Liver (tissue), 8 donors: ENCODE measurements at regions not wholly inside any gene's neighbourhood (a gene's known extent, or its start where the extent isn't known, plus 50 kb on each side); places are given as distances from the start of the nearest gene placed in this dataset.

ENCODE experiments used
- DNase-seq: peaks from one replicate; pipeline ENCODE4 v3.0.0-alpha.2; 2017; ENCODE audit warnings: low spot score
- H3K27ac ChIP-seq, 2 donors: one replicate each; pipeline ENCODE4 v1.7.0; 2013; ENCODE audit warnings: inconsistent platforms in 2 of 2, low read length in 2 of 2, control low read depth in 1 of 2, low read depth in 1 of 2, mild to moderate bottlenecking in 1 of 2
- H3K27me3 ChIP-seq, 4 donors: one replicate each; pipeline versions ENCODE4 v1.6.1 to v1.7.0; 2013; ENCODE audit warnings: low read length in 3 of 4, inconsistent platforms in 1 of 4, mild to moderate bottlenecking in 1 of 4, moderate library complexity in 1 of 4; ENCODE audit not compliant: control insufficient read depth in 4 of 4, insufficient read depth in 4 of 4
- H3K36me3 ChIP-seq, 4 donors: one replicate each; pipeline versions ENCODE4 v1.6.1 to v1.7.0; 2013; ENCODE audit warnings: low read length in 3 of 4, mild to moderate bottlenecking in 3 of 4, low read depth in 1 of 4, moderate library complexity in 1 of 4; ENCODE audit not compliant: control insufficient read depth in 4 of 4, insufficient read depth in 3 of 4
- H3K4me1 ChIP-seq, 4 donors: one replicate each; pipeline versions ENCODE4 v1.6.1 to v1.7.0; 2013; ENCODE audit warnings: low read length in 3 of 4, mild to moderate bottlenecking in 3 of 4, moderate library complexity in 1 of 4; ENCODE audit not compliant: control insufficient read depth in 4 of 4, insufficient read depth in 4 of 4
- H3K4me3 ChIP-seq, 3 donors: one replicate each; pipeline versions ENCODE4 v1.6.1 to v1.7.0; 2013; ENCODE audit warnings: low read length in 3 of 3, control low read depth in 1 of 3, low read depth in 1 of 3, mild to moderate bottlenecking in 1 of 3
- H3K9ac ChIP-seq, 2 donors: one replicate each; pipeline ENCODE4 v1.7.0; 2013; ENCODE audit warnings: low read length in 2 of 2, mild to moderate bottlenecking in 2 of 2, moderate library complexity in 2 of 2, control low read depth in 1 of 2, low read depth in 1 of 2
- H3K9me3 ChIP-seq, 4 donors: one replicate each; pipeline versions ENCODE4 v1.6.1 to v1.7.0; 2013; ENCODE audit warnings: low read length in 3 of 4; ENCODE audit not compliant: control insufficient read depth in 4 of 4
- EGR1 ChIP-seq, 2 donors: IDR thresholded peaks; 2 replicates each; pipeline ENCODE4 v1.6.1; 2016 to 2018; ENCODE audit warnings: antibody characterized with exemption in 2 of 2, low read depth in 2 of 2
- FOXA1 ChIP-seq: IDR thresholded peaks from 2 replicates; pipeline ENCODE4 v1.6.1; 2016; ENCODE audit warnings: antibody characterized with exemption
- FOXA2 ChIP-seq: IDR thresholded peaks from 2 replicates; pipeline ENCODE4 v1.6.1; 2016; ENCODE audit warnings: antibody characterized with exemption
- GABPA ChIP-seq, 2 donors: IDR thresholded peaks in 1 of 2; conservative IDR thresholded peaks in 1 of 2; 2 replicates each; pipeline ENCODE4 v1.6.1; 2016; ENCODE audit warnings: antibody characterized with exemption in 2 of 2, mild to moderate bottlenecking in 1 of 2, moderate library complexity in 1 of 2
- HNF4A ChIP-seq, 2 donors: conservative IDR thresholded peaks; 2 replicates each; pipeline ENCODE4 v1.6.1; 2016; ENCODE audit warnings: antibody characterized with exemption in 2 of 2, mild to moderate bottlenecking in 2 of 2
- HNF4G ChIP-seq: IDR thresholded peaks from 2 replicates; pipeline ENCODE4 v1.6.1; 2016; ENCODE audit warnings: antibody characterized with exemption
- JUND ChIP-seq, 2 donors: IDR thresholded peaks; 2 replicates each; pipeline ENCODE4 v1.6.1; 2016; ENCODE audit warnings: antibody characterized with exemption in 2 of 2
- NR2F2 ChIP-seq: IDR thresholded peaks from 2 replicates; pipeline ENCODE4 v1.6.1; 2016; ENCODE audit warnings: antibody characterized with exemption
- RAD21 ChIP-seq, 2 donors: IDR thresholded peaks; 2 replicates each; pipeline ENCODE4 v1.6.1; 2016; ENCODE audit warnings: antibody characterized with exemption in 2 of 2, mild to moderate bottlenecking in 2 of 2
- SP1 ChIP-seq: IDR thresholded peaks from 2 replicates; pipeline ENCODE4 v1.6.1; 2018; ENCODE audit warnings: antibody characterized with exemption, mild to moderate bottlenecking
- TAF1 ChIP-seq: conservative IDR thresholded peaks from 2 replicates; pipeline ENCODE4 v1.6.1; 2016; ENCODE audit warnings: antibody characterized with exemption, mild to moderate bottlenecking
- WGBS: extraction: QIAGEN DNeasy Blood & Tissue Kit; methylation state at CpG from one replicate; pipeline ENCODE4 v1.1.7; 2013; 5-methylcytosine and 5-hydroxymethylcytosine counted together
- TF ChIP-seq, protein P1 (sequence below): IDR thresholded peaks from 2 replicates; pipeline ENCODE4 v1.6.1; 2016; ENCODE audit warnings: antibody characterized with exemption
- TF ChIP-seq, protein P2 (sequence below): fragments of 150-350 bp; IDR thresholded peaks from 2 replicates; pipeline ENCODE4 v1.5.1; 2017; ENCODE audit warnings: improper control_type of control experiment, low read depth, low read length; ENCODE audit not compliant: missing input control
- TF ChIP-seq, protein P3 (sequence below): IDR thresholded peaks from 2 replicates; pipeline ENCODE4 v1.6.1; 2016; ENCODE audit warnings: antibody characterized with exemption
- TF ChIP-seq, protein P4 (sequence below): IDR thresholded peaks from 2 replicates; pipeline ENCODE4 v1.6.1; 2016; ENCODE audit warnings: antibody characterized with exemption
- TF ChIP-seq, protein P5 (sequence below): IDR thresholded peaks from 2 replicates; pipeline ENCODE4 v1.6.1; 2016; ENCODE audit warnings: antibody characterized with exemption, mild to moderate bottlenecking
- donor health status: healthy.
- donor health status: healthy.
- donor health status: healthy.
- donor health status: healthy.
- donor health status: healthy.

DNA sequence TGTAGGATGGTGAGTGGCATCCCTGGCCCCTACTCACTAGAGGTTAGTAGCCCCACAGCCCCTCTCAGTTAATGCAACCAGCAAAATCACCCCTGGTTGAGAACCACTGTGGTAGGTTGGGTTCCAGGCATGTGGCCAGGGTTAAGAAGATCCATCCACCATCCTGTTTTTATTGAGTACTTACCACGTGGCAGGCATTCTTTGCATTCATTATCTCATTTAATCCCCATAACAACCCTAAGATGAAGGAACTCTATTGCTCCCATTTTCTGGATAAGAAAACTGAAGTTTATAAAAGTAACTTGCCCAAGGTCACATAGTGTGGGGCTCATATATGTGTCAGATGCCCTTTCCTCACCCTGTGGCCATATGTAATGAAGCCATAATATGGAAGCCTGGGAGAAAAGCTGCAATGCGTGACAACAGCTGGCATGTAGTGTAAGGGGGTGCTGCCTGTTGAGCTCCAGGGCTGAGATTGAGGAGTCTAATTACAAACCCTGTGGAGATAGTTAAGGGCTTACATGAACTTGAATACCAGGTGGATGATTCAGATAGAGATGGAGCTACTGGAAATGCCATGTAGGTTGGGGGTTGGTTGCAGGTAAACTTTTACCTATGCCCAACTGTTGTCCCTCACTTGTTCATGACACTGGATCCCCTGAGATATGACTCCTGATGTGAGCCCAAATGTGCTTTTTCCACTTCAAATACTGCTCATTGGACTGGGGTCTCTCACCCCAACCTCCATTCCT, 100.2 kb upstream of the PGRMC2 start:
- no peaks in the 10 kb centered on the region for H3K27me3 ChIP-seq
- DNase-seq, result no peak
- no peaks in the 10 kb centered on the region for H3K4me1 ChIP-seq
- H3K4me3 ChIP-seq, result no peak overlapping the region
- WGBS, result 87% methylated on average over 2 of the region's 2 CpGs
- no peak overlapping the region for H3K9ac ChIP-seq
- TF ChIP-seq TAF1, result no peak
- TF ChIP-seq, protein P1, sequence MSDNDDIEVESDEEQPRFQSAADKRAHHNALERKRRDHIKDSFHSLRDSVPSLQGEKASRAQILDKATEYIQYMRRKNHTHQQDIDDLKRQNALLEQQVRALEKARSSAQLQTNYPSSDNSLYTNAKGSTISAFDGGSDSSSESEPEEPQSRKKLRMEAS, result no peak
- TF ChIP-seq, protein P2, sequence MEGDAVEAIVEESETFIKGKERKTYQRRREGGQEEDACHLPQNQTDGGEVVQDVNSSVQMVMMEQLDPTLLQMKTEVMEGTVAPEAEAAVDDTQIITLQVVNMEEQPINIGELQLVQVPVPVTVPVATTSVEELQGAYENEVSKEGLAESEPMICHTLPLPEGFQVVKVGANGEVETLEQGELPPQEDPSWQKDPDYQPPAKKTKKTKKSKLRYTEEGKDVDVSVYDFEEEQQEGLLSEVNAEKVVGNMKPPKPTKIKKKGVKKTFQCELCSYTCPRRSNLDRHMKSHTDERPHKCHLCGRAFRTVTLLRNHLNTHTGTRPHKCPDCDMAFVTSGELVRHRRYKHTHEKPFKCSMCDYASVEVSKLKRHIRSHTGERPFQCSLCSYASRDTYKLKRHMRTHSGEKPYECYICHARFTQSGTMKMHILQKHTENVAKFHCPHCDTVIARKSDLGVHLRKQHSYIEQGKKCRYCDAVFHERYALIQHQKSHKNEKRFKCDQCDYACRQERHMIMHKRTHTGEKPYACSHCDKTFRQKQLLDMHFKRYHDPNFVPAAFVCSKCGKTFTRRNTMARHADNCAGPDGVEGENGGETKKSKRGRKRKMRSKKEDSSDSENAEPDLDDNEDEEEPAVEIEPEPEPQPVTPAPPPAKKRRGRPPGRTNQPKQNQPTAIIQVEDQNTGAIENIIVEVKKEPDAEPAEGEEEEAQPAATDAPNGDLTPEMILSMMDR, result no peak
- no peak for TF ChIP-seq JUND (IDR thresholded peaks at IDR 0.05)
- TF ChIP-seq, protein P3, sequence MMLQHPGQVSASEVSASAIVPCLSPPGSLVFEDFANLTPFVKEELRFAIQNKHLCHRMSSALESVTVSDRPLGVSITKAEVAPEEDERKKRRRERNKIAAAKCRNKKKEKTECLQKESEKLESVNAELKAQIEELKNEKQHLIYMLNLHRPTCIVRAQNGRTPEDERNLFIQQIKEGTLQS, result no peak
- no peak for TF ChIP-seq NR2F2
- no peak for TF ChIP-seq SP1
- no peak for TF ChIP-seq EGR1 (IDR thresholded peaks at IDR 0.05; ENCODE audit: low read depth in 2 of 2)
- no peak for TF ChIP-seq HNF4G
- TF ChIP-seq HNF4A (conservative IDR thresholded peaks at IDR 0.05), result no peak
- no peak for TF ChIP-seq FOXA1
- TF ChIP-seq, protein P4, sequence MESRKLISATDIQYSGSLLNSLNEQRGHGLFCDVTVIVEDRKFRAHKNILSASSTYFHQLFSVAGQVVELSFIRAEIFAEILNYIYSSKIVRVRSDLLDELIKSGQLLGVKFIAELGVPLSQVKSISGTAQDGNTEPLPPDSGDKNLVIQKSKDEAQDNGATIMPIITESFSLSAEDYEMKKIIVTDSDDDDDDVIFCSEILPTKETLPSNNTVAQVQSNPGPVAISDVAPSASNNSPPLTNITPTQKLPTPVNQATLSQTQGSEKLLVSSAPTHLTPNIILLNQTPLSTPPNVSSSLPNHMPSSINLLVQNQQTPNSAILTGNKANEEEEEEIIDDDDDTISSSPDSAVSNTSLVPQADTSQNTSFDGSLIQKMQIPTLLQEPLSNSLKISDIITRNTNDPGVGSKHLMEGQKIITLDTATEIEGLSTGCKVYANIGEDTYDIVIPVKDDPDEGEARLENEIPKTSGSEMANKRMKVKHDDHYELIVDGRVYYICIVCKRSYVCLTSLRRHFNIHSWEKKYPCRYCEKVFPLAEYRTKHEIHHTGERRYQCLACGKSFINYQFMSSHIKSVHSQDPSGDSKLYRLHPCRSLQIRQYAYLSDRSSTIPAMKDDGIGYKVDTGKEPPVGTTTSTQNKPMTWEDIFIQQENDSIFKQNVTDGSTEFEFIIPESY, result no peak
- no peak for TF ChIP-seq RAD21 (IDR thresholded peaks at IDR 0.05)
- no peaks in the 10 kb centered on the region for H3K36me3 ChIP-seq
- H3K27ac ChIP-seq, result no peak overlapping the region
- H3K9me3 ChIP-seq, result no peaks in the 10 kb centered on the region

DNA sequence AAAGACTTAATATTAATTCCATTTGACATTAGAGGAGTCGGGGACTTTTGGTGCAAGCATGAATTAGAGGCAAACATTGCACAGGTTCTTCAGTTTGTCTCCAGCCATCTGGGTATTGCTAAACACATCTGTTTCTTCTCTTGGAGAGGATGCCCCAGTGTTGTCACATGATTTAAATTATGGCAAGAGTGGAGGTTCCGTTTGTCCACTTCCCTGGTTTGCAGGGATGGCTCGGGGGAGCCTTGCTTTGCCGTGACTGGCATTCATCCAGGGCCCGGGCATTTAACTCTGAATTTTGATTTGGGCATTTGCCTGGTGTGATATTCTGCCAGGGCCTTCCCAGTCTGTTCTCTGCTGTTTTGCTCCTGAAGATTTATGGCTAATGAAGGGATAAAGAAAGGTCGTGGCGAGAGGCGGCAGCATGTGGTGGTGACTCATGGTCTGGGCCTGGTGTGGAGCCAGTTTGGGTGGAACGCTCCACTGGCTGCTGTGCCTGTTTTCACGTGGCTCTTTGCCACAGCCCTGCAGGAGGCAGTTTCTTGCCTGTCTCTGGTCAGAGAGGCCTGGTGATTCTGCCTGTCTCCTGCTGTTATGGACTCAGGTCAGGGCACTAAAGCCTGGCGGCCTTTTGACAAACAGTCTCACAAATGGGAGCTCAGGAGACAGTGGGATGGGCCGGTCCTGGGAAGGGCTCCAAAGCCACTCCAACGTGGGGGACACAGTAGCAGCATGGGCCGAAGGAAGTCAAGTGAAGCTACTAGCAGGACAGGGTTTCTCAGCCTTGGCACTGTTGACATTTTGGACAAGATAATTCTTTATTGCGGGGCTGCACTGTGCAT, 99.4 kb upstream of the PGRMC2 start:
- Histone ChIP-seq H3K9ac (no peak overlapping the region), H3K4me1 (no peaks in the 10 kb centered on the region), H3K27me3 (no peaks in the 10 kb centered on the region), H3K4me3 (no peak overlapping the region), H3K27ac (peak overlapping the region; percentile 51 to 68), H3K36me3 (no peaks in the 10 kb centered on the region), H3K9me3 (no peaks in the 10 kb centered on the region)
- no peak for DNase-seq
- WGBS, result 75% methylated on average over 15 of the region's 15 CpGs
- TF ChIP-seq SP1 (no peak), GABPA (IDR thresholded peaks at IDR 0.05 in 1 of 2, conservative IDR thresholded peaks at IDR 0.05 in 1 of 2) (no peak), JUND (IDR thresholded peaks at IDR 0.05) (peak; percentile 77), FOXA2 (no peak), EGR1 (IDR thresholded peaks at IDR 0.05; ENCODE audit: low read depth in 2 of 2) (no peak), HNF4G (no peak), HNF4A (conservative IDR thresholded peaks at IDR 0.05) (no peak)
- TF ChIP-seq, protein P2, result no peak
- TF ChIP-seq, protein P5, sequence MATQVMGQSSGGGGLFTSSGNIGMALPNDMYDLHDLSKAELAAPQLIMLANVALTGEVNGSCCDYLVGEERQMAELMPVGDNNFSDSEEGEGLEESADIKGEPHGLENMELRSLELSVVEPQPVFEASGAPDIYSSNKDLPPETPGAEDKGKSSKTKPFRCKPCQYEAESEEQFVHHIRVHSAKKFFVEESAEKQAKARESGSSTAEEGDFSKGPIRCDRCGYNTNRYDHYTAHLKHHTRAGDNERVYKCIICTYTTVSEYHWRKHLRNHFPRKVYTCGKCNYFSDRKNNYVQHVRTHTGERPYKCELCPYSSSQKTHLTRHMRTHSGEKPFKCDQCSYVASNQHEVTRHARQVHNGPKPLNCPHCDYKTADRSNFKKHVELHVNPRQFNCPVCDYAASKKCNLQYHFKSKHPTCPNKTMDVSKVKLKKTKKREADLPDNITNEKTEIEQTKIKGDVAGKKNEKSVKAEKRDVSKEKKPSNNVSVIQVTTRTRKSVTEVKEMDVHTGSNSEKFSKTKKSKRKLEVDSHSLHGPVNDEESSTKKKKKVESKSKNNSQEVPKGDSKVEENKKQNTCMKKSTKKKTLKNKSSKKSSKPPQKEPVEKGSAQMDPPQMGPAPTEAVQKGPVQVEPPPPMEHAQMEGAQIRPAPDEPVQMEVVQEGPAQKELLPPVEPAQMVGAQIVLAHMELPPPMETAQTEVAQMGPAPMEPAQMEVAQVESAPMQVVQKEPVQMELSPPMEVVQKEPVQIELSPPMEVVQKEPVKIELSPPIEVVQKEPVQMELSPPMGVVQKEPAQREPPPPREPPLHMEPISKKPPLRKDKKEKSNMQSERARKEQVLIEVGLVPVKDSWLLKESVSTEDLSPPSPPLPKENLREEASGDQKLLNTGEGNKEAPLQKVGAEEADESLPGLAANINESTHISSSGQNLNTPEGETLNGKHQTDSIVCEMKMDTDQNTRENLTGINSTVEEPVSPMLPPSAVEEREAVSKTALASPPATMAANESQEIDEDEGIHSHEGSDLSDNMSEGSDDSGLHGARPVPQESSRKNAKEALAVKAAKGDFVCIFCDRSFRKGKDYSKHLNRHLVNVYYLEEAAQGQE, result no peak
- TF ChIP-seq, protein P3, result peak; percentile 28
- TF ChIP-seq, protein P4, result no peak
